Lower lobe of right lung (tissue), 2 donors: ENCODE measurements at regions not wholly inside any gene's neighbourhood (a gene's known extent, or its start where the extent isn't known, plus 50 kb on each side); places are given as distances from the start of the nearest gene placed in this dataset.

ENCODE experiments used
- ATAC-seq, 2 donors: fragments of 200-7000 bp; cut with Tn5 transposase; one replicate each; pipeline ENCODE4 v1.9.1; 2020 to 2022; ENCODE audit warnings: mild to moderate bottlenecking in 2 of 2, moderate library complexity in 2 of 2
- DNase-seq: peaks from one replicate; pipeline ENCODE4 v3.0.0-alpha.2; 2020
- H3K27ac ChIP-seq: fragments of 200-600 bp; one replicate; pipeline ENCODE4 v1.8.0; 2022
- H3K27me3 ChIP-seq: fragments of 200-600 bp; one replicate; pipeline ENCODE4 v1.8.0; 2022; ENCODE audit warnings: low read depth
- H3K36me3 ChIP-seq: fragments of 200-600 bp; one replicate; pipeline ENCODE4 v1.8.0; 2022; ENCODE audit warnings: mild to moderate bottlenecking
- H3K4me1 ChIP-seq: fragments of 200-600 bp; one replicate; pipeline ENCODE4 v1.8.0; 2022
- H3K4me3 ChIP-seq: fragments of 200-600 bp; one replicate; pipeline ENCODE4 v1.8.0; 2022; ENCODE audit warnings: mild to moderate bottlenecking
- H3K9me3 ChIP-seq: fragments of 200-600 bp; one replicate; pipeline ENCODE4 v1.8.0; 2022
- CTCF ChIP-seq: fragments of 200-600 bp; IDR thresholded peaks from one replicate; pipeline ENCODE4 v1.8.0; 2022; ENCODE audit warnings: antibody characterized with exemption, mild to moderate bottlenecking
- intact Hi-C: fragments of 100-400 bp; cut with DNase I; formaldehyde crosslinking; loops from one replicate; pipeline ENCODE4 v1.11.0; 2022
- donor health status: DM: no; HTN: yes; CAD: no; lungs with severe emphysema.

GRCh38 chr3:10682692-10683091 lies 133.3 kb upstream of the SLC6A11 start:
- H3K4me3 ChIP-seq, result no peak overlapping the region
- no peaks in the 10 kb centered on the region for H3K4me1 ChIP-seq
- no peak overlapping the region for H3K27ac ChIP-seq
- no peak for DNase-seq
- intact Hi-C loops, result no loop called here
- no peaks in the 10 kb centered on the region for H3K9me3 ChIP-seq
- no peaks in the 10 kb centered on the region for H3K36me3 ChIP-seq
- peaks cover 4% of the 10 kb centered on the region for H3K27me3 ChIP-seq
- no peak for TF ChIP-seq CTCF
- no peak for ATAC-seq

DNA sequence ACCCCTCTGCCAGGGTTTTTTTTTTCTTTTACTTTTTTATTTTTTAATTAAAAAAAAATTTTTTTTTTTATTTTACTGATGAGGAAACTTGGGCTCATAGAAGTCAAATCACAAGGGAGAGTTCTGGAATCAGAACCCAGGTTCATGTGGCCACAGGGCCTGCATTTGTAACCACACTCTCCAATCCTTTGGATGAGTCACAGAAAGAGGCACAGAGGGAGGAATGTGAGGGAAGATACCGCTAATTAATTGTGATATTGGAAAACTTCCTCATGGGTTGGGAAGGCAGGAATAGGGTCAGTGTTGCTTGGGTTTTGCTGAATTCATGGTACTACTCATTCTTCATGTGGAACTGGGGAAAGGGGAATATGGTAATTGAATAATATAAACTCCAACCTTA lies 132.9 kb upstream of the SLC6A11 start:
- Histone ChIP-seq H3K36me3 (no peaks in the 10 kb centered on the region), H3K27me3 (peaks cover 4% of the 10 kb centered on the region), H3K4me1 (no peaks in the 10 kb centered on the region), H3K4me3 (no peak overlapping the region), H3K9me3 (no peaks in the 10 kb centered on the region), H3K27ac (no peak overlapping the region)
- TF ChIP-seq CTCF, result no peak
- DNase-seq (no peak), ATAC-seq (no peak)
- intact Hi-C loops, result no loop called here

- no peak for DNase-seq
Observed at GRCh38 chr3:10688126-10688525, 127.9 kb upstream of the SLC6A11 start.

GRCh38 chr3:10688548-10689172 lies 127.4 kb upstream of the SLC6A11 start:
- peaks cover 8% of the 10 kb centered on the region for H3K27me3 ChIP-seq
- no peaks in the 10 kb centered on the region for H3K4me1 ChIP-seq
- DNase-seq (no peak), ATAC-seq (no peak)
- no peaks in the 10 kb centered on the region for H3K9me3 ChIP-seq
- no peak for TF ChIP-seq CTCF
- no peak overlapping the region for H3K4me3 ChIP-seq
- no peak overlapping the region for H3K27ac ChIP-seq
- H3K36me3 ChIP-seq, result no peaks in the 10 kb centered on the region
- intact Hi-C loops, result no loop called here

More at GRCh38 chr3:10688126-10688525, 127.9 kb upstream of the SLC6A11 start:
- Histone ChIP-seq H3K27me3 (peaks cover 8% of the 10 kb centered on the region), H3K4me1 (no peaks in the 10 kb centered on the region), H3K4me3 (no peak overlapping the region), H3K36me3 (no peaks in the 10 kb centered on the region), H3K9me3 (no peaks in the 10 kb centered on the region), H3K27ac (no peak overlapping the region)
- intact Hi-C loops, result no loop called here
- ATAC-seq, result no peak
- no peak for TF ChIP-seq CTCF

DNA sequence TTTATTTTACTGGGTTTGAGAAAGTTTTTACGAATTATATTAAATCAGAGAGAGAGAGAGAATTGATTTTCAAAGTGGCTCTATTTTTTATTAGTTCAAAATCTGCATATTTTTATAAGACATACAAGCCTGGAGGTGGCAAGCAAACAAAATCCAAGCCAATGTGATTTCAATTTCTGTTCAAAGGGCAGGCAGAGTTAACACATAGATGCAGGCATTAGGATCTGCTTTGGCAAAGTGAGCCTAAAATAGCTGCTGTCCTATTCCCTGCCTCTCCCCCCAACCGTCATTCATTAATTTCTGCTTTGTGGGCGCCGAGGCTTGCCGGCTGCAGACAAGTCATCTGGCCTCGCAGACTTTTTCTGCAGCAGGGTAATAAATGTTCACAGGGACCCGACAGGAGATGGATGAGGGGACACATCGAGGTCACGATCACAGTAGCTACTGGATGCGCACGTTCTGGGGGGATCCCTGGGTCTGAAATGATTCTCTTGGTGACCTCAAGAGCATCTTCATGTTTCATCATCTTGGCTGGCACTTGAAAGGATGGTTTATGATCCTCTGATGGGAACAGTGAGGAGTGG lies 123.9 kb upstream of the SLC6A11 start:
- peaks cover 4% of the 10 kb centered on the region for H3K27me3 ChIP-seq
- TF ChIP-seq CTCF, result no peak
- ATAC-seq, result no peak

More for the DNA sequence above, 123.9 kb upstream of the SLC6A11 start:
- no peak overlapping the region for H3K4me3 ChIP-seq
- H3K27ac ChIP-seq, result no peak overlapping the region
- no peaks in the 10 kb centered on the region for H3K36me3 ChIP-seq
- DNase-seq, result no peak
- no peaks in the 10 kb centered on the region for H3K4me1 ChIP-seq
- intact Hi-C loops, result no loop called here
- no peaks in the 10 kb centered on the region for H3K9me3 ChIP-seq
